ENCODE measurements at regions not wholly inside any gene's neighbourhood (a gene's known extent, or its start where the extent isn't known, plus 50 kb on each side); places are given as distances from the start of the nearest gene placed in this dataset.
"Not testable (repeated sequence)": the region's sequence is repeated elsewhere in the genome, so short reads cannot be mapped to it uniquely, and the experiment has no call there.

- not testable (repeated sequence) for TF ChIP-seq CTCF (IDR thresholded peaks at IDR 0.05 in 4 of 5, conservative IDR thresholded peaks at IDR 0.05 in 1 of 5); POLR2A (IDR thresholded peaks at IDR 0.05)
Observed at GRCh38 chr18:75987913-75988312, 507.1 kb downstream of the ZNF516 start.
